HG02763 (cell line): ENCODE measurements at regions not wholly inside any gene's neighbourhood (a gene's known extent, or its start where the extent isn't known, plus 50 kb on each side); places are given as distances from the start of the nearest gene placed in this dataset.
"Not testable (repeated sequence)": the region's sequence is repeated elsewhere in the genome, so short reads cannot be mapped to it uniquely, and the experiment has no call there.

Experiments used
- ATAC-seq: cut with Tn5 transposase; IDR thresholded peaks from one replicate; pipeline ENCODE4 v1.9.1; 2021; ENCODE audit warnings: mild to moderate bottlenecking, moderate library complexity; ENCODE audit not compliant: unreplicated experiment

GRCh38 chr2:167803449-167803988 lies 443.9 kb downstream of the STK39 start:
- ATAC-seq: no peak

- ATAC-seq: no peak
Observed at GRCh38 chr2:167794554-167795255, 452.7 kb downstream of the STK39 start.

- no peak for ATAC-seq
Observed at GRCh38 chr2:167793725-167794124, 453.7 kb downstream of the STK39 start.

GRCh38 chr2:167792126-167792525 lies 455.3 kb downstream of the STK39 start:
- no peak for ATAC-seq

- ATAC-seq: no peak
Observed at GRCh38 chr2:167790781-167791450, 456.5 kb downstream of the STK39 start.

GRCh38 chr2:167790189-167790588 lies 457.2 kb downstream of the STK39 start:
- no peak for ATAC-seq

GRCh38 chr2:167787562-167787961 lies 459.8 kb downstream of the STK39 start:
- no peak for ATAC-seq

GRCh38 chr2:167787021-167787420 lies 460.4 kb downstream of the STK39 start:
- no peak for ATAC-seq

- ATAC-seq: no peak
Observed at GRCh38 chr2:167785606-167786216, 461.7 kb downstream of the STK39 start.

- ATAC-seq: no peak
Observed at GRCh38 chr2:167784084-167784425, 463.3 kb downstream of the STK39 start.

- no peak for ATAC-seq
Observed at GRCh38 chr2:167783261-167784083, 463.9 kb downstream of the STK39 start.

GRCh38 chr2:167781629-167782028 lies 465.8 kb downstream of the STK39 start:
- ATAC-seq: not testable (repeated sequence)

- no peak for ATAC-seq
Observed at GRCh38 chr2:167776359-167776758, 471.0 kb downstream of the STK39 start.

GRCh38 chr2:167771628-167772027 lies 475.8 kb downstream of the STK39 start:
- ATAC-seq: no peak

GRCh38 chr2:167769020-167769419 lies 478.4 kb downstream of the STK39 start:
- ATAC-seq: no peak

GRCh38 chr2:167767830-167768229 lies 479.6 kb downstream of the STK39 start:
- no peak for ATAC-seq

- ATAC-seq: no peak
Observed at GRCh38 chr2:167764772-167765341, 482.5 kb downstream of the STK39 start.

- no peak for ATAC-seq
Observed at GRCh38 chr2:167761465-167762136, 485.8 kb downstream of the STK39 start.

GRCh38 chr2:167759531-167759930 lies 487.9 kb downstream of the STK39 start:
- ATAC-seq: no peak

GRCh38 chr2:167758292-167758691 lies 489.1 kb downstream of the STK39 start:
- ATAC-seq: no peak
